GM19099 (cell line): ENCODE measurements at regions not wholly inside any gene's neighbourhood (a gene's known extent, or its start where the extent isn't known, plus 50 kb on each side); places are given as distances from the start of the nearest gene placed in this dataset.

Experiments used
- POLR2A ChIP-seq: IDR thresholded peaks from 3 replicates; pipeline ENCODE4 v1.6.1; 2011; ENCODE audit warnings: low read depth; ENCODE audit not compliant: insufficient read length; ENCODE audit errors: extremely low read depth

- no peak for TF ChIP-seq POLR2A
Measured at GRCh38 chr15:26314577-26314976, 451.4 kb upstream of the ATP10A start.

GRCh38 chr15:26311710-26312236 is 448.6 kb upstream of the ATP10A start:
- no peak for TF ChIP-seq POLR2A

- no peak for TF ChIP-seq POLR2A
Measured at GRCh38 chr15:26298659-26299170, 435.6 kb upstream of the ATP10A start.

GRCh38 chr15:26298010-26298658 is 435.0 kb upstream of the ATP10A start:
- no peak for TF ChIP-seq POLR2A

GRCh38 chr15:26295336-26296085 is 432.4 kb upstream of the ATP10A start:
- TF ChIP-seq POLR2A, result no peak

GRCh38 chr15:26294059-26294689 is 431.0 kb upstream of the ATP10A start:
- no peak for TF ChIP-seq POLR2A

GRCh38 chr15:26287381-26287780 is 424.3 kb upstream of the ATP10A start:
- no peak for TF ChIP-seq POLR2A

- TF ChIP-seq POLR2A, result no peak
Measured at GRCh38 chr15:26280281-26280680, 417.2 kb upstream of the ATP10A start.

GRCh38 chr15:26261966-26262365 is 398.8 kb upstream of the ATP10A start:
- TF ChIP-seq POLR2A, result no peak

- no peak for TF ChIP-seq POLR2A
Measured at GRCh38 chr15:26261413-26261812, 398.3 kb upstream of the ATP10A start.

GRCh38 chr15:26260517-26261133 is 397.5 kb upstream of the ATP10A start:
- no peak for TF ChIP-seq POLR2A

- TF ChIP-seq POLR2A, result no peak
Measured at GRCh38 chr15:26259581-26259980, 396.5 kb upstream of the ATP10A start.

GRCh38 chr15:26243382-26243781 is 380.3 kb upstream of the ATP10A start:
- TF ChIP-seq POLR2A, result no peak

GRCh38 chr15:26242565-26243071 is 379.5 kb upstream of the ATP10A start:
- no peak for TF ChIP-seq POLR2A

- no peak for TF ChIP-seq POLR2A
Measured at GRCh38 chr15:26235864-26236263, 372.7 kb upstream of the ATP10A start.

GRCh38 chr15:26234976-26235767 is 372.0 kb upstream of the ATP10A start:
- no peak for TF ChIP-seq POLR2A
